ENCODE measurements at regions not wholly inside any gene's neighbourhood (a gene's known extent, or its start where the extent isn't known, plus 50 kb on each side); places are given as distances from the start of the nearest gene placed in this dataset.

DNA sequence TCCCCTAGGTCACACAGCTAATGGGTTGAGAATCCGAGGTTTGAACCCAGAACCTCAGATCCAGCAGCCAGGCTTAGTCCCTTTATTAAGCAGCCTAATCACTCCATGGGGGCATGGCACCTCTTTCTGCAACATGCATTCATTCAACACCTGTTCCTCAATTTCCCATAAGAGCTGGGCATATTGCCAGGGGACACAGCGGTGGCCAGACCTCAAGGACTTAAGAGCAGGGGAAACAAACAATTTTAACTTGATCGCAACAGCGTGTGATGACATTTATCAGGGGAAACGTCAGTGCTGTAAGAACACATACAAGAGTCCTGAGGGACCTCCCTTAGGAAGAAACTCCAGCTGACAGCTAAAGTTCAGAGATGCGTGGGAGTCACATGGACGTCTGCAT, 267.4 kb upstream of the CDH4 start:
- DNase-seq, result no peak

DNA sequence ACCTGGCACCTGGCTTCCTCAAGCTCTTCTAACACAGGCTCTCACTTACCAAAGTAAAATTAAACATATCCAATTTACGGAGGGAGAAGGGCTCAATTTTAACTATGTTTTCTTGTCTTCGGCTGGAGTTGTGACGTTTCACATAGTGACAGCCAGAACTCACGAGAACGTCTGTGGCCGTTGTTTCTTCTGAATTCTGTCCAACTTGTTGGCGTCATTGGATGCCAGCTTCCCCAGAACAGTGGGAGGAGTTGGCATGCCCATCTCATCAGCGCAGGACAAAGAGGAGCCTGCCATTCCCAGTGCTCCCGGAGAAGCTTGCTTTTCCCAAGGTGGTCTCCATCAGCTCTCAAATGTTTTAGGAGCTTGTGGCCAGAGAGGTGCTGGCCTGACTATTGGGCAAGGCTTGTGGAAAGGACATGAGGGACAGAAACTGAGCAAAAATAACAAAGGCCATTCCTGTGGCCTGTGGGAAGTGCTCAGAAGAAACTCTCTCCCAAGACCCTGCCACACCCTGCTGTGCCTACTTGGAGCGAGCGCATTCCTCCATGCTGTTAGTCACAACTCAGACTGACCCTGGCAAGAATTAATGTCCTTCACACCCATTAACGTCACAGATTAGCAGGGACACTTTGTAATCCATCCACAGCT, 265.4 kb upstream of the CDH4 start:
- no peak for DNase-seq

DNA sequence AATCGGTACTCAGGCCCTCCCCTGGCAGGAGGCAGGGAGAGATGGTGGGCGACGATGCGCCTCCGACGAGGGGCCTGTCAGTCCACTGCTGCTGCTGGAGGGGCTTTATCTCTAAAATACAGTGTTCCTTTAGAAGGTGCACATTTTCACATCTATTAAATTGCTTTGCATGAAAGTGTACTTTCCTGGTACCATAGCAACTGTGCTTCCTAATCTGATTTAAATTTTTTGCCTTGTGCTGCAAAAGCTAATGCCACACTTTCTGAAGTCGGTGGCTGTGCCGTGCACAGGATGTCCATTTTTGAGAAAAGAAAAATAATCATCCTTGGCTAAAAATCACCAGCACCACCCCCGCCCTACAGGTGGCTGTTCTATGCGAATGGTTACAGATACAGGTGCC, 262.0 kb upstream of the CDH4 start:
- no peak for DNase-seq

DNA sequence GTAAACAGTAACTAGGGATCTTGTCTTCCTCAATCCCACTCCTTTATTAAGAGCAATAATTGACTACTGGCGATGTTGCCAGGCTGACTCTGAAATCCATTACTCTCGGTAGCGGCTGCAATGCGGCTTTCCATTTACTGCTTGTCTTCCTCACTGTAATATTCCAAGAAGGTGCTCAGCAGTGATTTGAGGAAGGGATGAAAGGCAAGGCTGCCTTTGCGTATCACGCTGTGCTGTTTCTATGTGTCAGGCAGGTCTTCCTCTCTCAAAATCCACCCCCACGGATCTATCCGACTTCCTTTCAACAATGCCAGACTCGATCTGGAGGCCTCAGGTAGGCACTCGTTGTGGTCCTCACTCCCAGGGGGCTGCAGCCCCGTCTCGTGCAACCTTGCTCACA, 261.4 kb upstream of the CDH4 start:
- DNase-seq, result no peak

DNA sequence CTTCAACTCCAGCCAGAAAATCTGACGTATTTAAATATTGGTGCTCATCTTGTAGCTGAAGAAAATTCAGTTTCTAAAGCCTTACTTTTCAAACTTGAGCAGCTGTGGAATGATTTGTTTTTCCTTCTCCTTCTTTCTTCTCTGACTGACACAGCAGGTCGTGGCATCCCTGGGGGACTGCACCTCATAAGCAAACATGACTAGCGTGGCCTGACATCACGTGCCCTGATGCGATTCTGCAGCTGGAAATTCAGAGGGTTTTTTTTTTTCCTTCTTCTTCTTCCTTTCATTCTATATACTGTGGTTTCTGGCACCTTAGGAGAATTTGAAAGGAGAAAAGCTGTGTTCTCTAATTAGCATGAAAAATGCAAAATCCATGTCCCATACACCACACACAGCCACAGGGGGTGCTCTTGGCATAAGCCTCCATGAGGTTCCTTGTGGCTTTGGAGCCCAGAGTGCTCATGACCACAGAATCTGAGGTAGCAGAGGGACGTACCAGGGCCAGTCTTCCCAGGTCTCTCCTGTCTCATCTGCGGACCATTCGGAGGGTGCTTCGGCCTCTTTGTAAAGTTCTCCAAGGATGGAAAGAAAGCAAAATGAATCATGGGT, 258.5 kb upstream of the CDH4 start:
- DNase-seq, result no peak

DNA sequence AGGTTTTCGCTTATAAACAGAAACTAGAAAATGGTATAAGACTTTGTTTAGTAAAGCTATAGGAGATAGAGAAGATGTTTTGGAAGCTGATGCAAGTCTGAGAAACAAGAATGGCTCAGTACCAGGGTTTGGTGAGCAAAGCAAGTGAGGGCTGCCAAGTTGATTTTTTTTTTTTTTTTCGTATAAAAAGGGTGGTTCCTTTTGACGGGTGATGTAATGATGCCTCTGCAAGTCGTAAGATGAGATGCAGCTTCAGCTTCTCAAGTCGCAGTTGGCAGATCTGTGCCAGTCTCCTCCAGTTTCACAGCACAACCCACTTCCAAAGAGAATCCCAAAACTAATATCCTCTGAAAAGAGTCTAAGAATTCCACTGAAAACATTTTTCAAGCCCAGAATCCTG, 252.8 kb upstream of the CDH4 start:
- DNase-seq, result no peak

DNA sequence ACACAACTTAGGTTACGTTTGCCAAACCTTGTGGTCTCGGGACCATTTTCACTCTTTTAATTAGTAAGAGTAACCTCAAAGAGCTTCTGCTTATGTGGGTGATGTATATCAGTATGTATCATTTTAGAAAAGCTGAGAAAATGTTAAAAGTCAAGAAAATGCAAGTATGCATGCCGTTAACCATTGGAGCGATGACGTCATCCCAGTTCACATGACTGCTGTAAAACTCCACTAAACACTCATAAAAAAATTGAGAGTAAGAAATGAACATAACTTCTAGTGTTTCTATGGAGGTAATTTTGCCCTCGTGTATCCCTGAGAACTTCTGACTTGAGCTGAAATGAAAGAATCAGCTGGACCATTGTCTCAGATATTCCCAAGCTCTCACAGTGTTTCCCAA, 250.0 kb upstream of the CDH4 start:
- DNase-seq, result no peak

DNA sequence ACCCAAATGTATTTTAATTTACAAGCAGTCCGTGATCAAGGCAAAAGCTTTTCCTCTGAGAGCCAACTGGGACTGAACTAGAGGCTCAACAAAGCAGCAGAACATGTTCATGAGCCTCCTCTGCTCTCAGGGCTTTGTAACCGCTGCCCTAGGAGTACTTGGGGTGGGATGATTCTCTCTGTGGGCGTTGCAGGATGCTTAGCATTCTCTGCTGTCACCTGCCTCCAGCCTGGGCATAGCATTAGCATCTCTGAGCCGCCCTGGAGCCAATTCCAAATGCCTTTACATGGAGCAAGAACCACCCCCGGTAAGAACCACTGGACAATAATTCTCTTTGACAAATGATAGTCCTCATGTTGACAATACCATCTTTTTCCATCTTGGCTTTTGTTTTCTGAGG, 237.6 kb upstream of the CDH4 start:
- no peak for DNase-seq

DNA sequence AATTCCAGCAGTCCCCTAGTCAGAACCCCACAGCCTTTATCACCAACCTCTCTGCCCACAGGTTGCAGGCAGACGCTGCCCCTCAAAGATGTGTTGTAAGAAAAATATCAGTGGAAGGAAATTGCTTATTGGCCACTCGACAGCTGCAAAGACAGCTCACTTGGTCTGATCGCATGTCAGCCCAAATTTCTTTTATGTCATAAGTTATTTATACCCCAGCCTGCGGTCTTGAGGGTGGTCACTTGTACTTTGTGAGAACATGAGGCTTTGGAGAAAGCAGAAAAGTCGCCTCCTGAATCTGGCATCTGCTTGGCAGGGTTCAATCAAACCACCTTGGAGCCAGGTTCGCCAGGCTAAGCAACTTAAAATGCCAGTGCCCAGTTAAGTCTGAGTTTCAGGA, 236.5 kb upstream of the CDH4 start:
- DNase-seq, result no peak

DNA sequence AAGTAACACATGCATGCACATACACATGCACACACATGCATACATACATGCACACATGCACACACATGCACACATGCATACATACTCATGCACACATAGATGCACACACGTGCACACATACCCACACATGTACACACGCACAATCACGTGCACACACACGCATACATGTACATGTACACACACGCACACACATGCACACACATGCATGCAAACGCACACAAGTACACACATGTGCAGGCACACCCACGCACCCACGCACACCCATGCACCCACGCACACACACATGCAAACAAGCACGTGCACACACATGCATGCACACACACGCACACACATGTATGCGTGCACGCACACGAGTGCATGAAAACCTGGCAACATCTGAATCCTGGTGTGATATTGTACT, 232.7 kb upstream of the CDH4 start:
- DNase-seq, result no peak

DNA sequence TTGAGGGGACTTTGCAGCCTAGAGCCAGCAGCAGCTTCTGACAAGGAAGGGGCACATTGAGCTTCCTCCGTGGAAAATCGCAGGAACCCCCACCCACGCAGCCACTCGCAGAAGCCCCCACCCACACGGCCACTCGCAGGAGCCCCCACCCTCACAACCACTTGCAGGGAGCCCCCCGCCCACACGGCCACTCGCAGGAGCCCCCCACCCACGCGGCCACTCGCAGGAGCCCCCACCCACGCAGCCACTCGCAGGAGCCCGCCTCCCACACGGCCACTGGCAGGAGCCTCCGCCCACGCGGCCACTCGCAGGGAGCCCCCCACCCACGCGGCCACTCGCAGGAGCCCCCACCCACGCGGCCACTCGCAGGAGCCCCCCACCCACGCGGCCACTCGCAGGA, 228.4 kb upstream of the CDH4 start:
- no peak for DNase-seq

DNA sequence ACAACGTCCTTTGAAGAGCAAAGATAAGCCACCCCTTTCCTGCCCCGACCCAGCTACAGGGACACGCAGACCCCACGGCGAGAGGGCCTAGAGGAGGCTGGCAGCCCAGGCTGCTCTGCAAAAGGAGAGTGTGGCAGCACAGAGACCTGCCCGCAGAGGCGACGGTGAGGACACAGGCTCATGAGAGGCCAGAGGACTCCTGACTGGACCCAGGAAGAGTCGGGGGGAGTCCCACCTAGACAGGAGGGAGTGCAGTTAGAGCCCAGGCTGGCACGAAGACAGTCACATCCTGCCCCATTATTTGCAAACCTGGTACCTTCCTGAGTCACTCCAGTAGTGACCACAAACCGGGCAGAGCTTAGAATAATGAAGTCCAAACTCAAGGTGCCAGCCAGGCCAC, 227.7 kb upstream of the CDH4 start:
- no peak for DNase-seq

DNA sequence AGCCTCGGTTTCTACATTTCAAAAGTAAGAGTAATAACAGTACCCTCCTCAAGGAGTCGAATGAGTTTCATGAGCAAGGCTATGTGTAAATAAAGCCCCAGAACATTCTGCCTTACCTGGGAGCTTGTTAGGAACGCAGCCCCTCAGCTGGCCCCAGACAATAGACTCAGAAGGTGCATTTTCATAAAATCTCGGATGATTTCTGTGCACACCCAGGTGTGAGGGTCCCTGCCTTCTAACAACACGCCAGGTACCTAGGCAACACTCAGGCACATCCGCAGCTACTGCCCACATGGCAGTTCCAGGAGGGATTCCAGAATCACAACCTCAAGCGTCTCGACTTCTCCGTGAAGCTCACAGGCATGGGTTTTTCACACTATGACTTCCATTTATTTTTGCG, 226.5 kb upstream of the CDH4 start:
- no peak for DNase-seq

DNA sequence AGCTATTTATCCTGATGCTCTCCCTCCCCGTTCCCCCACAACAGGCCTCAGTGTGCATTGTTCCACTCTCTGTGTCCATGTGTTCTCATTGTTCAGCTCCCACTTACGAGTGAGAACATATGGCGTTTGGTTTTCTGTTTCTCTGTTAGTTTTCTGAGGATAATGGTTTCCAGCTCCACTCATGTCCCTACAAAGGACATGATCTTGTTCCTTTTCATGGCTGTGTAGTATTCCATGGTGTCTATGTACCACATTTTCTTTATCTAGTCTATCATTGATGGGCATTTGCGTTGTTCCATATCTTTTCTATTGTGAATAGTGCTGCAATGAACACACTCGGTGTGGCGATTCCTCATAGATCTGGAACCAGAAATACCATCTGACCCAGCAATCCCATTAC, 225.9 kb upstream of the CDH4 start:
- DNase-seq, result no peak

DNA sequence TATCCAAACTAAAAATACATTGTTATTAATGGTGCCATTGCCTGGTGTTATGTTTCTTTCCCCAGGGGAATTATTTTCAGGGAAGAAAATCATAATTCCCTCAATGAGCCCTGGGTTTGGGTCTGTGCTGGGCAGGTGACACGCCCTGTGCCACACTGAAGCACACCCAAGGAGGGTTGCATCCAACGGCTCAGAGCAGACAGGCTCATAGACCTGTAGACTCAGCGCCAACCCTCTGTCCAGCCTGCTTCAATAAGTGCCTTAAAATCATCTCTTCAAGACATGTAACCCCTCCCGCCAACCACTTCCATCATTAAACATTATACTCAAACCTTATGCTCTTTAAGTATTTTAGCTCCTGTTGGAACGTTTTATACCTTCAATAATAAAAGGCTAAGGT, 225.3 kb upstream of the CDH4 start:
- no peak for DNase-seq

DNA sequence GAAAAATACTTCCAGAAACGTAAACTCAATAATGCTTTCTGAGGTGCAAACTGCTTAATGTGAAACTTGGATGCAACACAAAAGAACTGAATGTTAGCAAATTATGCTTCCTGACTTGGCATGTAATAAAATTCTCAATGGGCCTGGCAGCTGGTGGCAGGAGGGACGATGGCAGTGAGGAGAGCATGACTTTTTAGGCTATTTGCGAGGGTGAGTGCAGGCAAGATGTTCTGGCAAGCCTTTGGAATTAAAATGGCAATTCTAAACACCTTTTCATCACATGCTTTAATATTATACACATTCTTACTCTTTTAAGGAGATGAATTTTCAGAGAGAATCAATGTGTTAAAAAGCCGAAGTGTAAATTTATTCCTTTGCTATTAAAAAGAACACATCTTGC, 224.8 kb upstream of the CDH4 start:
- DNase-seq, result no peak

DNA sequence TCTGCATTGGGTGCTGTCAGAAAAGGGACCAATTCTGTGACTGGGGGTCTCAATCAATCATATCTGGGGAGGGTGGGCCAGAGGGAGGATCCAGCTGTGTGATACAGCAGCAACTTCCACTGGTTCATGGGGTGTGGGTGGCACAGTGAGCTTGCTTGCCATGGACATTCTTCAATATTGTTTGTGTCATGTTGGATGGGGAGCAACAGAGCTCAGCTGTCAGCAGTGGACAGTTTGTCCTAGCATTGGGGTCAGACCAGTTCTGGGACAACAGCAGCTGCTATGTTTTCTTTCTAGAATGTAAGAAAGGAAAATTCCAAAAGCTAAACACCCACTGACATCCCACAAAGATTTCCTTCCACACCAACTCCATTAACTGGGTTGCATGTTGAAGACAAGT, 221.9 kb upstream of the CDH4 start:
- no peak for DNase-seq

DNA sequence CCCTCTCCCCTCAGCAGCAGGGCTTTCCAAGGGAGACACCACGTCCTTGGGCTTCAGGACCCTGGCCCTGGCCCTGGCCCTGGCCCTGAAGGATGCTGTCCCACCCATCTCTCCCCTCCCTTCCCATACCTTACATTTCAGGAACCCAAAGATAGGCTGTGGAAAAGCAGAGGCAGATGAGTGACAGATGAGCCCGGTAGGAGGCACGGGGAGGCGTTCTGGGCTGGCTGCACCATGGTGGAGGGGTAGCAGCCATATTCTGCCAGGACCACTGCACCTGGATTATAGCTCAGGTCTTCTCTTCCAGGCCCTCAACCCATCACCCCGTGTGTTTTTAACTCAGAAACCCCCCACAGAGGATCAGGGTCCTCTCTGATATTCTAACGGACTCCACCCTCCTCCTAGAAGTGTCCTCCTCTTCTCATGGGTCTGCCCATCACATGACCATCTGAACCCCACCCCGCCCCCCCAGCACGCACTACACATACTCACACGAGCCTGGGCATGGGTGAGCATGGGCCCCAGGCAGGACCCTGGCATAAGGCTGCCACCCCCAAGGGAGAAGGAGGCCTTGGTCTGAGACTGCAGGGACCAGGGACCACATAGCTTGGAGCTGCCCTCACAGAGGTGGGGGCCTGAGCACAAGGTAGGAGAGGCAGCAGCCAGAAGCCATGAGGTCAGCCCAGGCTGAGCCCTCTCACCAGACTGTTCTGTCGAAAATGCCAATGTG, 220.8 kb upstream of the CDH4 start:
- DNase-seq, result no peak

DNA sequence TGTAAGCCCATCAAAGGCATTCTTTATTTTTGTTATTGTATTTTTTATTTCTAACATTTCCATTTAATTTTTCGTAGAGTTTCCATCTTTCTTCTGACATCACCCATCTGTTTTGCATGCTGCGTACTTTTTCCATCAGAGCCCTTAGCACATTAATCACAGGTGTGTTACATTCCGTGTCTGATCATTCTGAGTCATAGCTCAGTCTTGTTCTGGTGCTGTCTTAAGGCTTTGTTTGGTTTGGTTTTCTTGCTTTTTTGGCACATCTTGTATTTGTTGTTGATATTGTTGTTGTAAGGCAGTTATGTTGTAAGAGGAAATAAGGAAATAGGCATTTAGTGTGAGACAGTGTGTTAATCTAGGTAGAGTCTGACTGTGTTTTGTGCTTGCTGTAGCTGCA, 214.6 kb upstream of the CDH4 start:
- DNase-seq, result no peak

DNA sequence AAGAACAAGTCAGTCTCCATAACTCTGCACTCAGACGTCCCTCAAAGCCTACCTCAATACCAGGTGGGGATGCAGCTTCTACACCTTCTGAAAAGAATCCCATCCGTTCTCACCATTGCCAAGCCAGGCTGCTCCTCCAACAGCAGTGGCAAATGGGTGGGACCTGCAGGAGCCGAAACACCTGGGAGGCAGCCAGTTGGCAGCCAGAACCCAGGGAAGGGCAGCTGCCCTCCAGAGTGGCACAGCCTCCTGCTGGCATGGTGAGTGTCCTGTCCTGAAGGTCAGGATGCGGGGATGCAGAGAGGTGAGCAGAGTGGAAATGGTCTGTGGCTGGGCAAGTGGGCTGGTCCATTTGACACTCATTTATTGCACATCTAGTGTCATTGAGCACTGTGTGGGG, 210.6 kb upstream of the CDH4 start:
- DNase-seq, result no peak

DNA sequence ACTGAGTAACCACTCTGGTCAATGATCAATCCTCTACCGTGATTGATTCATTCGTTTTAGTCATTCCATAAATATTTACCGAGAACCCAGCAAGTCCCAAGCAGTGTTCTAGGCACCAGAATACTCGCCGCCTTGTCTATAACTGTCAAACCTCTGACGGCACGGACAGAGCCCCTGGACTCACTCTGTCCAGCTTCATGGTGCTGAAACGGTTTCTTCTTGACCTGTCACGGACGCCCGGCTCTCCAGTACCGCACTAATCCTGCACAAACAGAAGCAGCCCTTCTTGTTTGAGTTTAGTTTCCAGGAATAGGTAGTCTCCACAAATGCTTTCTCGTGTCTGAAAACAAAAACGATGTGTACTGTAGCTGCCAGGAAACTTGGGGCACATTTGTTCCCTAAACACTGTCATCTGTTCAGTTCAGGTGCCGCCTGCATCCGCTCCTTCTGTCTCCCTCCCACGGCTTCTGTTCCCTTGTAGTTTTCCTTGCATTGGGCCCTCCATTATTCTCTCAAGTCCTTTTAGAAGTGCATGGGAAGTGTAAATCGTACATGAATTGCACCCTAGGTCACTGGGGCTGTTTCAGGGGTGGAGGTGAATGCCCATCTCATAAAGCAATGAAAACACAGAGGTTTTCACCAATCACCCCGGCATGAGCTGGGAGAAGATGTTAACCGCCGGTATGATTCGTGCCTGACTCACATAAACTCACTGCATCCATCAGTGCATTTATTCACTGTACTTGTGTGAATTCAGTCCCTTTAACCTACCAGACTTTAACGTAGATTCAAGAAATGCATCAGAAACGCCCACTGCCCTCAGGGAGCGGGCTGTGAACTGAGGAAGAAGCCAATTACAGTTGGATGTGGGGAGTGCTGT, 209.3 kb upstream of the CDH4 start:
- DNase-seq, result no peak

DNA sequence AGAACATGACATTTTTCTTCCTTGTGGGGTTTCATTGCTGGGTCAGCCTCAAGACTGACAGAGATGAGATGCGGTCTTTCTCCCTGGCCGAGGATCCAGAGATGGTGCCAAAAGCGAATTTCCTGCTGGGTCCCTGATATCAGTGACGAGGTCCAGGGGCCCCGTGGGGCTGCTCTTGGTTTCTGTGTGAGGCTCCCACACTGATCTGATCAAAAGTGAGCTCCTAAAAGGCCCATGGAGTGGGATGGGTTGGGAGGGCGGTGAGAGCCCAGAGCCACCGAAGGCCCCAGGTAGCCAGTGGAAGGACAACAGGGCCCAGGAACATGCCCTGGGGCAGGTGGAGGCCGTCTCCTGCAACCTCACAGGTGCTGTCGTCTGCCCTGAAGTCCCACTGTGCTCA, 208.4 kb upstream of the CDH4 start:
- no peak for DNase-seq

DNA sequence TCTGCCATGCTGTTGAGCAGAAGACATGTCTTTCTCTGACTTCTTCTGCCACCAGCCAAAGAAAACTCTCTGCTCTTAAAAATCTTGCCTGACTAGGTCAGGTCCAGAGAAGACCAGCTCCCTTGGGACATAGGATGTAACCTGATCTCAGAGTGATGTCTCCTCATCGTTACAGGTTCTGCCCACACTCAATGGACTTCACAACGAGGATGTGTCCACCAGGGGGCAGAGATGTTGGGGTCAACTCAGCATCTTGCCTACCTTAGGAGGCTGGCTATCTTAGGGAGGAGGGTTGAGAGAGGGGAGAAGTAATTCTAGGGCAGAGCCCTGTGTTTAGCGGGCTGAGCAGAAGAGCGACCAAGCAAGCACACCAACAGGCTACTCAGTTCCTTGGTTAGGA, 207.6 kb upstream of the CDH4 start:
- DNase-seq, result no peak

DNA sequence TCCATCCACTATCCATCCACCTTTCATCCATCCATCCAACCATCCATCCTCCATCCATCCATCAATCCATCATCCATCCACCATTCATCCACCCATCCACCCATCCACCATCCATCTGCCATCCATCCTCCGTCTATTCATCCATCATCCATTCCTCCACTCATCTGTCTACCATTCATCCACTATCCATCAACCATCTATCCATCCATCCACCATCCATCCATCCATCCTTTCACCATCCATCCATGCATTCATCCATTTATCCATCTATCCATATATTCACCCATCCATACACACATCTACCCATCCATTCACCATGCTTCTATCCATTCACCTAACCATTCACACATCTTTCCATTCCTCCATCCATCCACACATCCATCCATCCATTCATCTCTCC, 207.0 kb upstream of the CDH4 start:
- DNase-seq, result no peak
